ENCODE measurements at regions not wholly inside any gene's neighbourhood (a gene's known extent, or its start where the extent isn't known, plus 50 kb on each side); places are given as distances from the start of the nearest gene placed in this dataset.

DNA sequence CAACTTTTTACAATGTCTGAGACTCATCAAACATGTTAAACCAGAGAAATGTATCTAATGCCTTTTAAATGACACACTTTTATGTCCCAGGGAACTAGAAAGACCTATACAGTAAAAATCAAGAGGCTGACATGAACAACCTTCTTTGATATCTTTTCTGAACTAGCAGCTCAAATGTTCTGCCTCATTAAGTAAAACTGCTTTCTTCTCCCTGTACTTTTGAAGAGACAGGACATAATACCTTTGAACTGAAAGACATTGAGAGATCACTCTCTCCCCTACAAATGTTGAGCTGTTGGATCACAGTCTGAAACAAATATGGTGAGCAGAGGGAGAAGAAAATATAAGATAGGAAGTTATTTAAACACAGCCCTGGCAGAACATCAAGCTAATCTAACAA lies 123.0 kb downstream of the FAM181B start:
- TF ChIP-seq, protein P1, sequence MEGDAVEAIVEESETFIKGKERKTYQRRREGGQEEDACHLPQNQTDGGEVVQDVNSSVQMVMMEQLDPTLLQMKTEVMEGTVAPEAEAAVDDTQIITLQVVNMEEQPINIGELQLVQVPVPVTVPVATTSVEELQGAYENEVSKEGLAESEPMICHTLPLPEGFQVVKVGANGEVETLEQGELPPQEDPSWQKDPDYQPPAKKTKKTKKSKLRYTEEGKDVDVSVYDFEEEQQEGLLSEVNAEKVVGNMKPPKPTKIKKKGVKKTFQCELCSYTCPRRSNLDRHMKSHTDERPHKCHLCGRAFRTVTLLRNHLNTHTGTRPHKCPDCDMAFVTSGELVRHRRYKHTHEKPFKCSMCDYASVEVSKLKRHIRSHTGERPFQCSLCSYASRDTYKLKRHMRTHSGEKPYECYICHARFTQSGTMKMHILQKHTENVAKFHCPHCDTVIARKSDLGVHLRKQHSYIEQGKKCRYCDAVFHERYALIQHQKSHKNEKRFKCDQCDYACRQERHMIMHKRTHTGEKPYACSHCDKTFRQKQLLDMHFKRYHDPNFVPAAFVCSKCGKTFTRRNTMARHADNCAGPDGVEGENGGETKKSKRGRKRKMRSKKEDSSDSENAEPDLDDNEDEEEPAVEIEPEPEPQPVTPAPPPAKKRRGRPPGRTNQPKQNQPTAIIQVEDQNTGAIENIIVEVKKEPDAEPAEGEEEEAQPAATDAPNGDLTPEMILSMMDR (IDR thresholded peaks at IDR 0.05): no peak
- TF ChIP-seq POLR2A (IDR thresholded peaks at IDR 0.05): no peak

Measured in heart left ventricle (tissue), 13 donors.